ENCODE measurements at regions not wholly inside any gene's neighbourhood (a gene's known extent, or its start where the extent isn't known, plus 50 kb on each side); places are given as distances from the start of the nearest gene placed in this dataset.

DNA sequence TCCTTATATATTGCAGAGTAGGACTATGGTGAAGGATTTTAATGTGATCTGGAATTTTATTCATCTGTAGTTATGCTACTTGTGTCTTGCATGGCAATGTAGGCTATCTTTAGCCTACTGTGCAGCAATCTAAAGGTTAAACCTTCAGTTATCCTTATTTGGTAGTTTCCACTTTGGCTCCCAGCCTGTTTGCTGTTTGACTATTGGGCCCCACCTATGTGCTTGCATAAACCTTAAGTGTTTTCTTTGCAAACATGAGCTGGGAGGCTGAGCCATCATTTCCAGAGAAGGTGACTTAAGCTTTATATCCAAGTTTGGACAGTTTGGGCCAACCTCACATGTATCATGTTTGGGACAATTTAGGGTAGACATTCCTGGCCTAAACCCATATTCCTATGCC is 537.5 kb downstream of the BTBD3 start:
- TF ChIP-seq, protein P1, sequence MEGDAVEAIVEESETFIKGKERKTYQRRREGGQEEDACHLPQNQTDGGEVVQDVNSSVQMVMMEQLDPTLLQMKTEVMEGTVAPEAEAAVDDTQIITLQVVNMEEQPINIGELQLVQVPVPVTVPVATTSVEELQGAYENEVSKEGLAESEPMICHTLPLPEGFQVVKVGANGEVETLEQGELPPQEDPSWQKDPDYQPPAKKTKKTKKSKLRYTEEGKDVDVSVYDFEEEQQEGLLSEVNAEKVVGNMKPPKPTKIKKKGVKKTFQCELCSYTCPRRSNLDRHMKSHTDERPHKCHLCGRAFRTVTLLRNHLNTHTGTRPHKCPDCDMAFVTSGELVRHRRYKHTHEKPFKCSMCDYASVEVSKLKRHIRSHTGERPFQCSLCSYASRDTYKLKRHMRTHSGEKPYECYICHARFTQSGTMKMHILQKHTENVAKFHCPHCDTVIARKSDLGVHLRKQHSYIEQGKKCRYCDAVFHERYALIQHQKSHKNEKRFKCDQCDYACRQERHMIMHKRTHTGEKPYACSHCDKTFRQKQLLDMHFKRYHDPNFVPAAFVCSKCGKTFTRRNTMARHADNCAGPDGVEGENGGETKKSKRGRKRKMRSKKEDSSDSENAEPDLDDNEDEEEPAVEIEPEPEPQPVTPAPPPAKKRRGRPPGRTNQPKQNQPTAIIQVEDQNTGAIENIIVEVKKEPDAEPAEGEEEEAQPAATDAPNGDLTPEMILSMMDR (IDR thresholded peaks at IDR 0.05; ENCODE audit: control extremely low read depth, extremely low read depth, low read depth, missing control alignments) = no peak
- ChIA-PET POLR2A (no interaction called here), CTCF (no interaction called here)
- no peak for DNase-seq (ENCODE audit: extremely low spot score)

DNA sequence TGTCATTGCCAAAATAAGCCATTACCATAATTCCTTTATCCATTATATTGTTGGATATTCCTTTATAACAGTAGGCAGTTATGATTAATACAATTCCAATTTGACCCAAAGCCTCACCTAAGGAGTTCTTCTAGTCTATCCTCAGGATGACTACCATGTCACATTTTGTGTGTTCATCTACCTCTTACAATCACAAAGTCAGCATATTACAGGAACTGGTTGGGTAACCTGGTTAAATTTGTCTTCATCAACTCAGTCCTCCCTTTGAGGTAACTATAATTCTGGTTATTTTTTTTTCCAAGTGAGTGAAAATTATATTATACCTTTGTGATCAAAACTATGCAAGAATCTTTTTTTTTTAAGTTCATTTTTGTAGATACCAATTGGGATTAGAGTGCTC is 540.5 kb downstream of the BTBD3 start:
- DNase-seq (ENCODE audit: extremely low spot score) = no peak
- ChIA-PET POLR2A (no interaction called here), CTCF (no interaction called here)
- TF ChIP-seq, protein P1 (IDR thresholded peaks at IDR 0.05; ENCODE audit: control extremely low read depth, extremely low read depth, low read depth, missing control alignments) = no peak

DNA sequence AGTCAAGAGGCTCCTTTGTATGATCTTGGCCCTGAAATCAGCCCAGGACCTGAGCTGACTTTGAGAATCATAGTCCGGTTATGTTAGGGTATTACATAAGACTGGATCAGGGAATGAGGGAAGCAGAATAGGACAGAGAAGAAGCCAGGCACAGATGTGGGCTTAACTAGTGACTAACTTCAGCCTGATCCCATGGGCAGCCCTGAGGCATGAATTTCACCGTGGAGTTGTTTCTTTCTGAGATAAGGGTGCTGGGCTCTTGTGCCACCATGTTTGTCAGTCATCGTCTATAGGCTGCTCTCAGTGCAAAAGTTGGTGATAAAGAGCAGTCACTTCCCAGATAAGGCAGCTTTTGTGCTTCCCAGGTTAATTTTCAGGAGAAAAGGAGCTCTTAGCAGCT is 544.7 kb upstream of the SPTLC3 start:
- DNase-seq (ENCODE audit: extremely low spot score) = no peak
- TF ChIP-seq, protein P1 (IDR thresholded peaks at IDR 0.05; ENCODE audit: control extremely low read depth, extremely low read depth, low read depth, missing control alignments) = no peak
- ChIA-PET POLR2A (no interaction called here), CTCF (no interaction called here)

DNA sequence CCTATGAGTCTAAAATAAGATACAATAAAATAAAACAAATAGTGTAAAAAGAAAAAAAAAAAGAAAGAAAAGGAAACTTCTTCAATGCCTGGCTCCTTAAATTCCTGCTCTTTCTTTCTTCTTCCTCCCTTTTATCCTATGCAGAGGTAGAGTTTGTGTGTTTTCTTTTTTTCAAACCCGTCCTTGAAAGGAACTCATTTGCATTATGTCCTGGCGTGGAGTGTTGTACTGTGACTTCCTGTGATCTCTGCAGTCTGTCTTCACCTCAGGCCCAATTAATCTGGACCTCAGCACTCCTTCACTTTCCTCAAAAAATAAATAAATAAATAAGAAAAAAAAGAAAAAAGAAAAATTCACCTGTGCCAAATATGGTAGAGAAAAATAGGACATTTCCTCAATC is 541.9 kb upstream of the SPTLC3 start:
- DNase-seq (ENCODE audit: extremely low spot score) = no peak
- TF ChIP-seq, protein P1 (IDR thresholded peaks at IDR 0.05; ENCODE audit: control extremely low read depth, extremely low read depth, low read depth, missing control alignments) = no peak
- ChIA-PET CTCF (no interaction called here), POLR2A (no interaction called here)

DNA sequence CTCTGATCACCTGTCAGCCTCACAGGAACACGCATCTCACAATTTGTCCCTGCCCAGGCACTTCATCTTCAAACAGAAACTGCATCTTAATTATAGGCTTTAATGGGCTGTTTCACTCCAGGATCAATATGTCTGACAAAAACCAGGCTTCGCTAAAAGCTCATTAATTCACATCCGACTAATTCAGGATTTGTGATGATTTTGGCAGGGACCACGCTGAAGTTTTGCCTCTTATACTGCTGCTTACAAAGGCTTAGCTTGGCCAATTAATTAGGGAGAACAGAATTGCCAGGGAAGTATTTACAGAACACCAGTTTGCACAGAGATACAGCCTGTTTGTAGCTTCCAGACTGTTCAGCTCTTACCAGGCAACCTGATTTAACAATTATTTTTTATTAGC is 541.0 kb upstream of the SPTLC3 start:
- ChIA-PET CTCF (no interaction called here), POLR2A (no interaction called here)
- TF ChIP-seq, protein P1 (IDR thresholded peaks at IDR 0.05; ENCODE audit: control extremely low read depth, extremely low read depth, low read depth, missing control alignments) = no peak
- DNase-seq (ENCODE audit: extremely low spot score) = no peak

DNA sequence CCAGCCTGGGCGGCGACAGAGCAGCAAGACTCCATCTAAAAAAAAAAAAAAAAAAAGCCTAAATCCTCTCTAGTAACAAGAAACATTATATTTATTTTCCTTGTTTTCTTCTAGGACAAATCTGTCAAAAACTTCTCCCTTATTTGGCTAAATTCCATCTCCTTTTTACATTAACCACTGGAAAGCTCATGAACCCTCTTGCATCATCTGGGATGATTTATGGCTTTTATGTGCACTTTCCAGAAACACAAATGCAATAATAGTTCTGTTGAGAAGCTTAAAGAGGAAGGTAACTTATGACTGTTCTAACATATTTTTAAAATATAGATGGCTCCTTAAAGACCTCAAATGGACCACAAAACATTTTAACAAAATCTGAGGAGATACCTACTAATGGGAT is 526.1 kb upstream of the SPTLC3 start:
- CTCF ChIA-PET = interaction anchor here (1.3 kb wide), 1 partner anchor 111 kb away, joined by 3 read pairs; no protein-coding TSS in a partner anchor
- no peak for DNase-seq (ENCODE audit: extremely low spot score)
- TF ChIP-seq, protein P1 (IDR thresholded peaks at IDR 0.05; ENCODE audit: control extremely low read depth, extremely low read depth, low read depth, missing control alignments) = no peak
- POLR2A ChIA-PET = no interaction called here

DNA sequence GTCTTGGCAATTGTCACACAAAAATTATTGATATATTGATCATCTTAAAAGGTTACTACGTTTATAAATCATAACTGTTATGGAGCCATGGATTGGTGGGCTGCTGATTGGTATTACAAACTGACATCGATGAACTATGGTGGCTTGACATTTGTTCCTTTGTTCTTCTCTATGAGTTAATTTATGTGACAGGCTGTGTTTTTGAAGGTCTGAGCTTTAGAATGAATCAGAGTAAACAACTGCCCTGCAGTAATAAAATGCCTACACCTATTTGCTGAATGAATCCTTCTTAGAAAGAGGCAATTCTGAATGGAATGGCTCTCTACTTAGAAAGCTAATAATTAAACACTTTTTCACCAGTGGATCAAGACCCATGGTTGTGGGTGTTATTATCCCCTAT is 506.3 kb upstream of the SPTLC3 start:
- CTCF ChIA-PET = no interaction called here
- POLR2A ChIA-PET = no interaction called here
- DNase-seq (ENCODE audit: extremely low spot score) = no peak
- TF ChIP-seq, protein P1 (IDR thresholded peaks at IDR 0.05; ENCODE audit: control extremely low read depth, extremely low read depth, low read depth, missing control alignments) = no peak

Measured in GM10248 (cell line).